ENCODE measurements at regions not wholly inside any gene's neighbourhood (a gene's known extent, or its start where the extent isn't known, plus 50 kb on each side); places are given as distances from the start of the nearest gene placed in this dataset.

DNA sequence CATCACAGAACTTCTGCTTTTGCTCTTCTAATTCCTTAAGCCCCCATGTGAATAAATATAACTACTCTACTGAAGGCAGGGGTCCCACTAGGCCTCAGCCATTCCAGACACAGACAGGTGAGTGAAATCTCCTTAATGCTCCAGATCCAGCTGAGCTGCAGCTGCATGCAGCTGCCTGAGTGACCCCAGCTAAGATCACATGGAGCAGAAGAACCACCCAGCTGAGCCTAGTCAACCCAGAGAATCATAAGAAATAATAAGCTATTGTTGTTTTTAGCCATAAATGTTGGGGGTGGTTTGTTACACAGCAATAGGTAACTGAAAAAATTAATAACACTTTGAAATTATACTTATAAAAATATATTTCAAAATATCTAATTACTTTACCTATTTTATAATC lies 220.3 kb downstream of the SIPA1L2 start:
- DNase-seq = no peak

DNA sequence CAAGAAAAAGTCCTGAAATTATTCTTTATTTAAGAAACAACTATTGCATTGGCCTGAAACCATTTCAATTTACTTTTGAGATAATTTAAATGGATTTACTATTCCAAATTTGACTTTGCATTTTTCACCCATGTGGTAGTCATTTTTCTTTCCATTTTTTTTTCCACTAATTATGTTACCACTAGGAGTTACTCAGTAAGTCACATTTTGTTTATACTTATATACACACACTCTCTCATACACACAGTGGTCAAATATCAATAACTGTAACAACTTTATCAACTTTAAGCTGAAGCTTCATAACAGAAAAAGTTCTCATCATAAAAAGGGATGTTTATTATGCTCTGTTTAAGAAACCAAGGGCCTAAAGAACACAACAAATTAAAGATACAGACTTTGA lies 222.8 kb downstream of the SIPA1L2 start:
- DNase-seq = no peak

DNA sequence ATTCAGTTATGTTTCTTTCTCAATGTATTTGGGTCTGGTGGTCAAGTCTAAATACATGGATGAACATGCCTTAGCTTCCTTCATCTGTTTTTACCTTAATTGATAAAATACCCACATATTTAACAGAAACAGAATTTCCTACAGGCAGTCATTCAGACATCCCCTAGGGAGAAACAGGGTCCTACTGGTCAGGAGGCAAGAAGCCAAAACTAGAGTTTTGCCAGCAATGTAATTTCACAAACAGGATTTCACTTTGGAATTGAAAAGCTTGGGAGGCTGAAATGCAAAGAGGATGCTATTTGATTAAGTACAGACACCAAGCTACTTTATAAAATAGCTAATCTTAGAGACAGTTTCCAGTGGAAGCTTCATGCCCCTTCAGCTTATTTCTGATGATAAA lies 224.2 kb downstream of the SIPA1L2 start:
- DNase-seq = no peak

DNA sequence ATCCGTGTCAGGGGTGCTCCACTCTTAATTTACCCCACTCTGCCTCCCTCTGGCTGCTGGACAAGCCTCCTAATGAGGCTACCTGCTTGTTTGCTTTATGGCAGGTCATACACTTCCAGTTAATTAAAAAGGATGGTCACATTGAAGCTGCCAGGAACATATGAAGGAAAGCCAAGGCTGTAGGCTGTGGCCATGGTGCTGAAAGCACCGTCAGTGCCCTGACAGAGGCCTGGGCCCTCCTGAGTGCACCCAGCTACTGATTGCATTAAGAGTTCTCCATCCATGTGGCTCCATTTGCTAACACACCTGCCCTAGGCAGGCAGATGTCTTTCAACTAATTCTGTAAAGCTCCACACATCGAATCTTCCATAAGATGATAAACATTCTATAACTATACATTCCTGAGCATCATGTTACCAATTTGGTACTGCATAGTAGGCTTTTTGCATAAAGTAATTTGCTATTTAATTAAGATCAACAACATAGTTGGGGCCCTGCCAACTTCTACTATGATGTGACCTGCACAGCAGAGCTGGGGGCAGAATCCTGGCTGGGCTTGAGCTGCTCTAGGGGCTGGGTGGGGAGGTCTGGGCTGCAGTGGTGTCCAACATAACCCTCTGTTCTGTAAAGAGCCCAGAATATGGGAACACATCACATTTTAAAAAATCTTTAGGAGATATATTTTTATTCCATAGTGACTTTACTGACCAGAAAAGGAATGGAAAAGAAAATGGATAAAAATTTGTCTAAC lies 224.8 kb downstream of the SIPA1L2 start:
- DNase-seq = no peak

DNA sequence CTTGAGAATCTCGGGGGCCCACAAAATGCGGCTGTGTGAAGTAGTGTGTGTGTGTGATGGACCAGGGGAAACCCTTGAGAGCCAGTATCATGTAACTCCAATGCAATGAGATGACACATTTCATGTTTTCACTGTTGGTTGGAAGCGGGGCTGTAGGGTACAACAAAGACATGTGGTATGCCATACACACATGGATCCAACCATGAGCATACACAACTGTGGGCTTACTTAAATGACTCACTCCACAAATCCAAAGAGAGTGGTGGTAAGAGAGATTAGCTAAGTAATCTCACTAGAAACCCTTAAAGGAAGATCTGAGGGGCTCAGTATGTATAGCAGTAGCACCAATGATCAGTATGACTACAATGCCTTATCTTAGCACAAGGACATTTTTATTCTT lies 225.7 kb downstream of the SIPA1L2 start:
- DNase-seq = no peak

DNA sequence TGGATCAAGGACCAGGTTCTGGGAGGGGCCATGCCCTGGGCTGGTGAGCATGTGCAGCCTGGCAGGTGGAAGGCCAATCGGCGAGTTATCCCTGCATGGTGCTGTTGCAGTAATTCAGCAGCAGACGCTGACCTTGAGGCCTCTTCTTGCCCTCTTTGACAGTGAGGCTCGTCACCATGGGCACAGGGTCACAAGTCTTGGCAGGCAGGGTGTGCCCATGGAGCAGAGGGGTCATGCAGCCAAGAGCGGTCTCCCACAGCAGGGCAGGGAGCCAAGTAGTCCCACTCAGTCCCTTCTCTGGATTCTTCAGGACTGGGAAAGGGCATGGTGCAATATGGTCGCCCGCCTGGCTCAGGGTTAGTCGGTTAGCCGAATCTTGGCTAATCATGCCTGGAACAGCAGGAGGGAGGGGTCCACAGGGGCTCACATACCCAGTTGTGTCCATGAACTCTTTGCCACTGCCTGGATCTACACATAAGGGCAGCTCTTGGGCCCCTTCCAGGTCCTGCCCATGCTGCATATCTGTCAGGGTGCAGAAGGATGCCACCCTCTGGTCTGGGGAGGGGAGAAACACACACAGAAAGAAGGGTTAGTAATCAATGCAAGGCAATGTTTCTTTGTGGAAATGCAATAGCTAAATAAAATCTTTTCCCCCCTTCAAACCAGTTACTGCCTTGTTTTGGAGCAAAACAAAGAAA lies 226.8 kb downstream of the SIPA1L2 start:
- DNase-seq = no peak

DNA sequence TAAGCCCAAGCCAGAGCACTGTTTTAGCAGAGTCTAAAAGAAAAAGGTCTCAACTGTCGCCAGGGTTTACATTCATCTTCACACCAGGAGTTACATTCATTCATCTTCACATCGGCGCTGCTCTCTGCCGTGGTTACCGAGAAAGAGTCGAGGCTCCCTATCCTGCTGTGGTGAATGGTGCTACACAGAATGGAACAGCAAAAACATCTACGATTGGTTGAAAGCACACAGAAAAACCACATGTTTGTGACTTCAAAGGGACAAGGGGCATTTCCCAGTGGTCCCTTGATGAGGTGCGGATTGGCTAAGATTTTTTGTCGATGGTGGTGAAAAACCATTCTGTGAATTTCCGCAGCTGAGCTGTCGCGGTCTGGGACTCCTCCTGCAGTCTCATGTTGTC lies 231.1 kb downstream of the SIPA1L2 start:
- DNase-seq = no peak

DNA sequence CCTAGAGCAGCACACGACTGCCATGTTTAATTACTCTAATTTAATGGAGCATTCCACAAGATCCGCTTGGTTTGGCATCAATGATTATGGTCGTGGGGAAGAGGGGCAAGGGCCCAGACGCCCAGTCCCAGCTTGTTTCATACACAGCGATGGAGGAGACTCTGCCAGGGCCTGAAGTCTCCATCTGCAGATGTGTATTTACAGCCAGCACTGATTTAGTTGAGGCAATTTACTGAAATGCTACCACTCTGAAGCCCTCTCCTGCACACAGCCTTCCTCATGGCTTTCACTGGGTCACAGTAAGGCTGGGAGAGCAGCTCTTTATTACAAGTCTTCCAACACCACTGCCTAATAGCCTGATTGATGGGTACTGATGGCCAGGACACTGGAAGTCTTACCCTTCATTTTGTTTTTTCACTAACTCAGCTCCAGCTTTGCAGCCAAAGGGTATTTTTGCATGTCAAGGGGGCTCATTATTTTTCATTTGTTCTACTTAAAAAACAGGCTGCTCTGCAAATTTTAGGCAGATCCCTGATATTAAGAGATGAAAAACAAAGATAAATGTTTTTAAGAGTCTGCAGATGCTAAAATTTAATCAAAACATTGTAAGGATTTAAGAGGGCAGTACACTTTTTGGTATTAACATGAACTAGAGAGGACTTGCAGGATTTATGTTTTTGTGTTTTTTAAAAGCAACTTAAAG lies 236.3 kb downstream of the SIPA1L2 start:
- no peak for DNase-seq

DNA sequence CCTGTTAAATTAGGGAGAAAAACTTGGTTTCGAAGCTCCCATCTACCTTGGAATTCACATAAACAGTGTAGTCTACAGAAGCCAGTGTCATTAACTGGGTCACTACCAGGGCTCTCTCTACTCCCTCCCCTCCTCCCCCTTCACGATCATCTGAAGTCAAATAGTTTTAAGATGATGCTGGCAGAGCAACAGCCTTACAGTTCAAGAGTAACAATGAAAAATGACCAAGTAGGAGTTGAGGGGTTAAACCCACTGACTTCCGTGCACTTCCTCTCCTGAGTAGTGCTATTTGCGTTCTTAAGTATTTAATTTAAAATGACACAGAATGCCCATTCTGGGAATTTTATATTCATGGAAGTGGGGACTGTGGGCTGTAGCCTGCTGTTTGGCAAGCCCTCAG lies 236.9 kb downstream of the SIPA1L2 start:
- DNase-seq = peak; percentile 16

DNA sequence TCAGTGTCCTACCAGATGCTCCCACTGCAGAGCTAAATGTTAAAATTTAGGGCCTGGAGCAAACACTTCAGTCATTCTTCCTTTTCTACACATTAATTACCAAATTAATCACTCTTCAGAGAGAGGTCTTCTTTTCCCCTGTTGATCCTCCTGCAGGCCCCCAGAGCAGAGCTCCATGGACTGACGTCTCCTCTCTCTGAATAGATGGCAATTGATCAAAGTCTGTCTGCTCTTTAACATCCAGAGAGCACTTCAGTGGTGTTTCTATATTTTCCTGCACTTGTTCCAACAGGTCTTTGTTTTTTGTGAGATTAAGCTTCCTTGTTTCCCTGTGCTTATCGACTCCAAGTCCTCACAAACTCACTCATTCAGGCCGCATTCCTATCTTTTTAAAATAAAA lies 239.3 kb downstream of the SIPA1L2 start:
- no peak for DNase-seq

DNA sequence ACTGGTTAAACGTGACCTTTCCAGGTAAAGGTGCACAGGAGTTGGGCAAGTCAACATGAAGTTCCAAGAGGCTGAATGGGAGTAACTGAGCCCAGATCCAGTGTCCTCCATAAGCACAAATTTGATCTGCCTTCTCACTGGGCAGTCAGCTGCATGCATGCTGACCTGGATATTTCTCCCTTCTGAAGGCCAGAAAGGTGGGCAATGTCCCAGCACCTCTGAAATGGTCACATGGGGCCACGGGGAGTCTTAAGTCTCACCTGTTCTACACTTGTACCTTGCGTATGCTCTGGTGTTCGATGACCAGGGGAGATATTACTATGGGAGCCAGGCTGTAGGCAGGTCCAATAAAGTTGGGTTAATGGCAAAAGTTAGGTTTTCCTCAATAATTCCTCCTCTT lies 240.2 kb downstream of the SIPA1L2 start:
- no peak for DNase-seq

DNA sequence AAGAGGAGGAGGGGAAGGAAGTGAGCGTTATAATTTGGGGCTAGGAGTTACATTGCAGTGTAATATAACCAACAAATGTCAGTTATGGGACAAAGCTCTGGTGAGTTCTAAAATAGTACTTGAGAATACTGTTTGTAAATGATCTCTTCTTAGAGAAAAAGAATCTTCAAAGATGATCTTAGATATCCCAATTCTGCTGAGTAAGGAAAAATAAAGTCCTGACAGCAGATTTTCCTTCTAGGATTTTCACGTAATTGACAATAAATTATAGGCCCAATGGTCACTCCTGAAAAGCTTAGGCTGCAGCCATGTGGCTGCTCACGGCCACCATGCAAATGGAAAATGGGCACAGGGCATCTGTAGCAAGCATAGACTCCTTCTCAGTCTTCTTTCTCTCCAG lies 241.6 kb downstream of the SIPA1L2 start:
- DNase-seq = no peak

DNA sequence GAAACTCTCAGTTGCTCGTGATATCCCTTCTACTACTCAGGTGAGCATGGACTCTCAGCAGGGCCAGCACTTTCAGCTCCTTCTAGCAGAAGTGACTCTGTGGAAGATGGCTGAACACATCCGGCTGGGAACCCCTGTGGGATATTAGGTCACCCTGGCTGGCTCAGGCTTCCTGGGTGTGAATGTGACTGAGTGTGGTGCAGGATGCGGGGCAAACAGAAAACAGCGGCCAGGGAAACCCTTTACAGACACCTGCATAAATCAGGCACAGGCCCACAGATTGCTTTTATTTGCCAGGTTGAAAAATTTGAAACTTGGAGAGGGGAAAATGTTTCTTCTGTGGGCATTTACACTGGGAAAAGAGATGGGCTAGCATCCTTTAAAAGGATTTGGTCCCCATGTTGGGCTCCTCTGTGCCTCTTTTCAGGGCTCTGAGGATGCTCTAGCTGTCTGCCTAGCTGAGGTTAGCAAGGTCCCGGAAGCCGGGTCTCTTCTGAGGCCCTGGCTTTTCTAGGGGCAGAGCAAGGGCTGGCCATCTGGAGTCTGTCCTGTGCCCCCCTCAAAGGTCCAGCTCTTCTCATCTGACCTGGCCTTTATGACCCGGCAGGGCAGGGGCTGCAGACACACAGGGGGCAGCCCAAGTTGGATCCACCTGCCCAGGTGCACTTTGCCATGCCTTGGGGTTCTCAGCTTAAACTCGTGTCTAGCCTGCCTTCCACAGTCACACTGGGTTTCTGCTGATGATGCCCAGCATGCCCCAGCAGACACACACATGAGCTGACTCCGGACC lies 243.0 kb downstream of the SIPA1L2 start:
- DNase-seq = no peak

DNA sequence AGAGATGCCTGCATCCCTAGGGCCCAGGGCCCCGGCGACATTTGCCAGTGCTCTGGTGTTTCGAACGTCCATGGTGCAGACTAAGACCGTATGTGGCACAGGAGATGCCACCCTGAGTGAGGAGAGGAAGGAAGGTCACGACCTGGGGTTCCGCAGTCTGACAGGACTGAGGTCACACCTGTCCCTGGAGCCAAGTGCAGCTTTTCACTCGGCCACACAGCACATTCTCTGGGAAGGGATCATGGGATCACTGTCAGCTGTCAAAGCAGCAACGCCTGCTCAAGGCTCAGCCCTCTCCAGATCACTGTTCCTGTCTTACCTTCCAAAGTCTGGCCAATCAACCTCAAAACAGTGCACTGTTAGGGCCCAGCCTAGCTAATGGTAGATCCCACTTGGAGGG lies 243.6 kb downstream of the SIPA1L2 start:
- no peak for DNase-seq

DNA sequence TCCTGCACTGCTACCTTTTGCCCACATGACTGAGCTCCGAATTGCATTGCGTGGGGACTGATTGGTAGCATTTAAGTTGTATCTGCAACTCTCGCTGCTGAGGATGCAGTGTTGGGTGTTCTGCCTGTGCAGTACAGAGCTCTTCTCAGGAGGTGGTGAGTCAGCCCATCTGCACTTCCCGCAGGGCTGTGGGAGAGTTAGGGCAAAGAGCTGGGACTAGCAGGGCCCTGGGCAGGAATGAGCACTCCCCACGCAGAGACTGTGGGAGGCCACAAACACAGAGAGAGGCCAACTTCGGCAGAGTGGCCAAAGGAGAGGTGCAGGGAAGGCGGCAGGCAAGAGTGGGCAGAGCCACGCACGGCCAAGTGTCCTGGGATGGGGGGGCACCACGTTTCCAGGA lies 244.7 kb downstream of the SIPA1L2 start:
- DNase-seq = no peak

DNA sequence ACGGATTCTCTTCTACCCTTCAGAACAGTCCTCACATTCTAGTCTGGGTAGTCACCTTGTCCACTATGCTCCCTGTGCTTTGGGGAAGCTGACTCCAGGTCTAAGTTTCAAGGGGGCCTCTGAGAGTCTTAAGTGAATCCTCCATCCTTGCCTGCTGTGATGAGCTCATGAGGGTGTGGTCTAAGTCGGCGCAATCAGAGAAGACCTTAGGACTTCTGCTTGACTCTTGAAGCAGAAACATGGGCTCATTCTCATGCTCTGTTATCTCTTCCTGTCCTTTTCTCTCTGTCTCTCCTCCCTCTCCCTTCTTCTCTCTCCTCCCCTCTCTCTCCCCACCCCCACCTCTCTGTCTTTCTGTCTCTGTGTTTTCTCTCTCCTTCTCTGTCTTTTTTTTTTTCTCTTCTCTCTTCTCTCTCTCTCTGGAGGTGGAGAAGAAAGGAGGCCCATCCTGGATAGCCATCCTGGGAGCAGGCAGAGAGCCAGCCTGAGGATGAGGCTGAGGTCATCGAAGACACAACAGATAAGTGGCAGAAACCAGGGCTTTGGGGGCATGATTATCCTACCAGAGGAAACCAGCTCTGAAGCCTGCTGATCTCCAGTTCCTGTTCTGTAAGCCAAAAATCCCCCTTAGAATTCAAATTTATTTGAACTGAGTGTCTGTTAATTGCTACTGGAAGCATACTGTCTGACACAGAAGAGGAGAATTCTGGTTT lies 245.6 kb downstream of the SIPA1L2 start:
- DNase-seq = no peak

DNA sequence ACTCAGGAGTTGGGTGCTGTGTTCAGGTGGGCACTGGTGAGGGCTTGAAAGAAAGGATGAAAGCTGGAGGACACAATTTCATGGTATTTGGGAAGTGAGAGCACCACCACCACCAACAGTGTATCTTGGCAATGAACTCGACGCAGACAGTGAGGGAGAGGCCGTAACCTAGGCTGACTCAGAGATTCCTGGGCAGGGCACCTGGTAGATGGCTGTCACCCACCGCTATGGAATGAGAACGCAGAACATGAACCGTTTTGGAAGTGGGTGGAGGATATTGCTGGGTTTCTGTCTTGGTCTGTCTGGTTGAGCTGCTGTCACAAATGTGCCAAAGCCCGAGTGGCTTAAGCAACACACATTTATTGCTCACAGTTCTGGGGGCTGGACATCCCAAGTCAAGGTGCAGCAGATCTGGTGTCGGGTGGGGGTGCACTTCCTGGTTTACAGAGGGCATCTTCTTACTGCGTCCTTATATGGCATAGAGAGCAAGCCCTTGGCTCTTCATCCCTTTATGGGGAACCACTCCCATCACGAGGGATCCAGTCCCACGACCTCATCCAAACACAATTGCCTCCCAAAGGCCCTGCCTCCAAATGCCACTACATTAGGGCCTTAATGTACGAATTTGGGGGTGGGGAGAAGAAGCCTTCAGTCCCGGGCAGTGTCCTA lies 246.3 kb downstream of the SIPA1L2 start:
- no peak for DNase-seq

DNA sequence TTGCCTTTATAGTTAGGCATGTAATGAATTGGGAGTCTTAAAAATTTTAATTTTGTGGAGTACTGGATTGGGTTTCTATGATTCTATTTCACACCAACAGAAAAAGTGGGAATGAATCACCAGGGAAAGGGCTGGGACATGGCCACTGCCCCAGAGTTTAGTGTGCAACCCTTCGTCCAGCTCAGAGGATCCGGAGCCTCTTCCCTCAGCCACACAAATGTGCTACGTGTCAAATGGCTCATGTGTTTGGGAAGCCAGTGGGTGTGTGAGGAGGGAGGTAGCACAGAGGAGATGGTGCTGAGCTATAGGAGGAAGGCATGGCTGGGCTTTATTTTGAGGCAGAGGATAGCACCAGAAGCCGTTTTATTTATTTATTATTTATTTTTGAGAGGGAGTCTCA lies 247.3 kb downstream of the SIPA1L2 start:
- no peak for DNase-seq

DNA sequence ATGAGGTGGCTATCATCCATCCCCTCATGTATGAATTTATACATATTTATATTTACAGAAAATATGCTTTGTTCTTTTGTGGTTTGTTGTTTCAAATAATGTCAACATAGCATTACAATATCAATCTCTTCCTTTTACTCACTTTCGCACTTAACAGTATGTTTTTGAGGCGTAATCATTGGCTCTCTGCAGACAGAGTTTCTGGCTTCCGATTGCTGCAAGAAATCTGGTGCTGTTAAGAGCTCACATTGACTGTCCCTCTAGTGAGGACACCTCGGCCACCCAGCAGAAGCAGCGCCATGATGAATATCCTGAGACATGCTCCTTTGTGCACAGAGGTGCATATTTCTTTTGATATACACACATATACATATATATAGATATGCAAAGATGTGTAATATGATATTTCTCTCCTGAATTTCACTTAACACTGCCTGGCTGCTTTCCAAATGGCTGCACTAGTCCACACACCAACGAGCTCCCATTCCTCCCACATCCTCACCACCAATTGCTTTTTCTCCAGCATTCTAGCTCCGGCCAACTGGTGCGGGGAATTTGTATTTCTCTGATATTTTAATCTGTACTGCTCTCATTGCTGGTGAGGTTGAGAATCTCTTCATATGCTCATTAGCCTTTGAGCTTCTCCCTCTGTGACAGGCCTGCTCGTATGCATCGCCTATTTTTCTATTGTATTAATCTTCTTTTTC lies 248.4 kb downstream of the SIPA1L2 start:
- peak; percentile 45 for DNase-seq

DNA sequence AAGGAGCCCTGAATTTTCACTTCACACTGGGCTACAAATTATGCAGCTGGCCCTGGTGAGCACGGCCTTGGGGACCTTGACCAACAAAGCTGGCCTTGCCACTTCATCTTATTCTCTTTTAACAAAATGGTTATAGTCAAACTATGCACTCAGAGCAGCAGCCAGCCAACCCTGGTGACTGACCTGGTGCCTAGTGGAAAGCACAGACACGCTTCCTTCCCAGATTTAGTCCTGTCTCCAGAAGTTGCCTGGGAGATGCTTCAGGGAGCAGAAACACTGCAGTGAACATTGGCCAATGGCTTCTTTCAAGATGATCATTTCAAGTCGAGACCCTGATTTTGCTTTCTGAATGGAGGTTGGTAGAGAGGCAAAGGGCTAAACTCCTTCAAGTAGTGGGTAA lies 249.3 kb downstream of the SIPA1L2 start:
- DNase-seq = no peak

DNA sequence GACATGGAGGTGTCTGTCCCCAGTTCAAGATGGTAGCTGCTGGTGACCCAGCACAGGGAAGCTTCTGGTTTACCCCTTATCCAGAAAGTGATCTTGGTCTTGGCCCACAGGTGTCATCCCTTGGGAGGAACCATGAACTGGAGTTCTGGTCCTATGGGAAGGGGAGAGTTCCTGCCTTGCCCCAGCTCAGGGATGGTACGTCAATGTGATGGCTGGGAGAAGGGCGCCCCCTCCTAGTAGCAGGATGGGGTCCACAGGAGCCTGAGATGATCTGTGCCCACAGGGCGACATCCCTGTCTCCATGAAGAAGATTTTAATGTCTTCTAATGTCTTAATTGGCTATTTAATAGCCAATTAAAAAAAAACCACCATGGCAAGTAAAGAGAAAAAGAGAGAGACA lies 249.8 kb downstream of the SIPA1L2 start:
- no peak for DNase-seq

DNA sequence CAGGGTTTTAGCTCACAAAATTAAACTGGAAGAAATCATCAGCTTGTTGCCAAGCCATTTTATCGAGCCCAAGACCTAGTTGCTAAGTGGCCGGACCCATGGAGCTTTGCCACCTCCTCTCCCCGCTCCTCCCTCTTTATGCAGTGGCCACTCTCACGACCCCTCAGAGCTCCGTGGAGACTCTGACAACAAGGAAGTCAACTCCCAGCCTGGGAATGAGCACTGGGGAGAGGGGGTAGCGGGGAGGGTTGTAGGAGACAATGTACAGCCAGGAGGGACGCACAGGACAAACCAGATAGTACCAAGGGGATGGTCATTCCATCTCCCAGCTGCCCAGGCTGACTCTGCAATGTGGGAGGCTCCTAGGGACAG lies 250.9 kb downstream of the SIPA1L2 start:
- no peak for DNase-seq

Data from NCI-H2171 treated with DMSO at 0.1 percent for 48 hours (cell line).